ENCODE measurements at regions not wholly inside any gene's neighbourhood (a gene's known extent, or its start where the extent isn't known, plus 50 kb on each side); places are given as distances from the start of the nearest gene placed in this dataset.

DNA sequence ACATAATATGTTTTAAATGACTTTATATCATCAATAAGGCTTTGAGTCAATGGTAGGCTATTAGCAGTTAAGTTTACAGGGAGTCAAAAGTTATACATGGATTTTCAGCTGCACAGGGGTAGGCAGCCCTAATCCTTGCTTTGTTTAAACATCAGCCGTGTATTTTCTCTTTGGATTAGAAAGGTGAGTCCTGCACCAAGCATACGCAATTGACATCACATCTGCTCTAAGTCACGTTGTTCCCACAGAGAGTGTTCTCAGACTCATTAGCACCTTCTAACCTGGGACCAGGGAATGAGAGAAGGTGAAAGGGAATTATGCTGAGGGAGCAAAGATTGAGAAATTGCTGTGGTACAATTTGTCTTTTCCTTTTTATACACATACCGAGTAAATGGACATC is 148.6 kb upstream of the ZNF804B start:
- DNase-seq (ENCODE audit: low read depth): no peak
- no peak overlapping the region for H3K4me3 ChIP-seq (ENCODE audit: low read depth, low read length)
- TF ChIP-seq, protein P1, sequence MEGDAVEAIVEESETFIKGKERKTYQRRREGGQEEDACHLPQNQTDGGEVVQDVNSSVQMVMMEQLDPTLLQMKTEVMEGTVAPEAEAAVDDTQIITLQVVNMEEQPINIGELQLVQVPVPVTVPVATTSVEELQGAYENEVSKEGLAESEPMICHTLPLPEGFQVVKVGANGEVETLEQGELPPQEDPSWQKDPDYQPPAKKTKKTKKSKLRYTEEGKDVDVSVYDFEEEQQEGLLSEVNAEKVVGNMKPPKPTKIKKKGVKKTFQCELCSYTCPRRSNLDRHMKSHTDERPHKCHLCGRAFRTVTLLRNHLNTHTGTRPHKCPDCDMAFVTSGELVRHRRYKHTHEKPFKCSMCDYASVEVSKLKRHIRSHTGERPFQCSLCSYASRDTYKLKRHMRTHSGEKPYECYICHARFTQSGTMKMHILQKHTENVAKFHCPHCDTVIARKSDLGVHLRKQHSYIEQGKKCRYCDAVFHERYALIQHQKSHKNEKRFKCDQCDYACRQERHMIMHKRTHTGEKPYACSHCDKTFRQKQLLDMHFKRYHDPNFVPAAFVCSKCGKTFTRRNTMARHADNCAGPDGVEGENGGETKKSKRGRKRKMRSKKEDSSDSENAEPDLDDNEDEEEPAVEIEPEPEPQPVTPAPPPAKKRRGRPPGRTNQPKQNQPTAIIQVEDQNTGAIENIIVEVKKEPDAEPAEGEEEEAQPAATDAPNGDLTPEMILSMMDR (IDR thresholded peaks at IDR 0.05; ENCODE audit: low read depth, low read length, missing control alignments): no peak
- in situ Hi-C loops (cut with HindIII; ENCODE audit: low sequenced_read_pairs): no loop called here

DNA sequence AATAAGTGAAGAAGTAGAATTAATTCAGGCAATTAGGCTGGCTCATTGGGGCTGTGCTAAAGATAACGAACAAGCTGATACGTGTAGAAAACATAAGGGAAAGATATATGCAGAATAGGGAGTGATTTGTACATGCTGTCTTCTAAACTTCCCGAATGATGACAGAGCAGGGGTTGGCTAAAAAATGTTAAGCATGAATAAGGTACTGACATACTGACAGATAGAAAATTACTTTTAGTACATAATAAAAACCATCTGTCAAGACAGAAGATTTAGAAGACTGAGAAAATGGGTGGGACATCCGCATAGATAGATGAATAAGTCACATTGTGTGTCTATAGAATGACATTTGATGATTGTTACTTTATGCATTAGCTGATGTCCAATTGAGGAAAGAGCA is 158.8 kb upstream of the ZNF804B start:
- in situ Hi-C loops (cut with HindIII; ENCODE audit: low sequenced_read_pairs): no loop called here
- no peak for DNase-seq (ENCODE audit: low read depth)
- TF ChIP-seq, protein P1 (IDR thresholded peaks at IDR 0.05; ENCODE audit: low read depth, low read length, missing control alignments): no peak
- H3K4me3 ChIP-seq (ENCODE audit: low read depth, low read length): no peak overlapping the region

- no peak for DNase-seq (ENCODE audit: low read depth)
- TF ChIP-seq, protein P1 (IDR thresholded peaks at IDR 0.05; ENCODE audit: low read depth, low read length, missing control alignments): no peak
- in situ Hi-C loops (cut with HindIII; ENCODE audit: low sequenced_read_pairs): no loop called here
- no peak overlapping the region for H3K4me3 ChIP-seq (ENCODE audit: low read depth, low read length)
Measured at GRCh38 chr7:88599528-88599927, 160.0 kb upstream of the ZNF804B start.

DNA sequence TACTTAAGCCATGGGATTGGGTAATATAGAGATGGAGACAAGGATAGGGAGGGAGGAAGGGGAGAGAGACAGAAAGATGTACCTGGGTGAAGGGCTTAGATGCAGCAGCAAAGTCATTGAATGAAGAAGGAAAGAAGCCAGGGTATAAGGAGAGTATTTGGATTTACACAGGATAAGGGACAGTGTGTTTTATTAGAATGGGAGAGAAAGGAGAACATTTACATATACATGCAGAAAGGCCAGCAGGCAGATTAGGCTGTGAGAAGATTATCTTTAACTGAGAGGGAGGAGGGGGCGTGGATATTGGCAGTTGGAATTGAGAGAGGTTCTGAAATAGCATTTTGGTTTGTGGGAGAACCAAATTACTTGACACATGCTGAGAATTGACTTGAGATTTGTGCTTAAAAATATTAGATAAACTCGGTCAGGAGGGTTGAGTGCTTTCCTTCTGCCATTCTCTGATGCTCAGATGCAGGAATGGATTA is 161.5 kb upstream of the ZNF804B start:
- no peak overlapping the region for H3K4me3 ChIP-seq (ENCODE audit: low read depth, low read length)
- in situ Hi-C loops (cut with HindIII; ENCODE audit: low sequenced_read_pairs): no loop called here
- TF ChIP-seq, protein P1 (IDR thresholded peaks at IDR 0.05; ENCODE audit: low read depth, low read length, missing control alignments): no peak
- no peak for DNase-seq (ENCODE audit: low read depth)

- no peak overlapping the region for H3K4me3 ChIP-seq (ENCODE audit: low read depth, low read length)
- TF ChIP-seq, protein P1 (IDR thresholded peaks at IDR 0.05; ENCODE audit: low read depth, low read length, missing control alignments): no peak
- in situ Hi-C loops (cut with HindIII; ENCODE audit: low sequenced_read_pairs): no loop called here
- DNase-seq (ENCODE audit: low read depth): no peak
Measured at GRCh38 chr7:88590963-88591362, 168.5 kb upstream of the ZNF804B start.

- in situ Hi-C loops (cut with HindIII; ENCODE audit: low sequenced_read_pairs): no loop called here
- no peak overlapping the region for H3K4me3 ChIP-seq (ENCODE audit: low read depth, low read length)
- DNase-seq (ENCODE audit: low read depth): no peak
- TF ChIP-seq, protein P1 (IDR thresholded peaks at IDR 0.05; ENCODE audit: low read depth, low read length, missing control alignments): no peak
Measured at GRCh38 chr7:88589927-88590326, 169.6 kb upstream of the ZNF804B start.

DNA sequence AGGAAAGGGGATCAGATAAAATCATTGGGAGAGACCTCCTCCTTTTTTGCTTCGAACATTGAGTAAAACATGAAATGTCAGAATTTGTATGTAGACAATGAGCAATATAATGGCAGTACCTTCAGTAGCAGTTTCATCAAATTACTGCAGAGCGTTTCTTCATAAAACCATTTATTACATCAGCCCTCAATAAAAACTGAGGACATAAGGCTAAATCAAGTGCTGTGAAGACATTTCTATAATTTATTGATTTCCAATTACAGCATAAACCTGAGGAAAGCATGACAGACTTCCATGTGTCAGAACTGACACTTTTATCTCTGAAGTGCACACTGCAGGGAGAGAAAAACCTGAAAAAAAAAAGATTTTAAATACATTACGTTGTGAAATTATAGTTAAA is 172.6 kb upstream of the ZNF804B start:
- no peak overlapping the region for H3K4me3 ChIP-seq (ENCODE audit: low read depth, low read length)
- no peak for DNase-seq (ENCODE audit: low read depth)
- TF ChIP-seq, protein P1 (IDR thresholded peaks at IDR 0.05; ENCODE audit: low read depth, low read length, missing control alignments): no peak
- in situ Hi-C loops (cut with HindIII; ENCODE audit: low sequenced_read_pairs): no loop called here

All from astrocyte of the cerebellum (primary cell).